ENCODE measurements at regions not wholly inside any gene's neighbourhood (a gene's known extent, or its start where the extent isn't known, plus 50 kb on each side); places are given as distances from the start of the nearest gene placed in this dataset.
"Not testable (repeated sequence)": the region's sequence is repeated elsewhere in the genome, so short reads cannot be mapped to it uniquely, and the experiment has no call there.

- DNase-seq, result no peak
Measured at GRCh38 chr1:229862017-229862774, 204.8 kb upstream of the GALNT2 start.

GRCh38 chr1:229863651-229864545 is 203.1 kb upstream of the GALNT2 start:
- DNase-seq, result no peak

- DNase-seq, result no peak
Measured at GRCh38 chr1:229864686-229865230, 202.3 kb upstream of the GALNT2 start.

- DNase-seq, result not testable (repeated sequence)
Measured at GRCh38 chr1:229865321-229865720, 201.7 kb upstream of the GALNT2 start.

GRCh38 chr1:229867726-229868125 is 199.3 kb upstream of the GALNT2 start:
- no peak for DNase-seq

GRCh38 chr1:229869240-229869639 is 197.8 kb upstream of the GALNT2 start:
- DNase-seq, result no peak

- no peak for DNase-seq
Measured at GRCh38 chr1:229869687-229870086, 197.4 kb upstream of the GALNT2 start.

GRCh38 chr1:229870381-229870780 is 196.7 kb upstream of the GALNT2 start:
- no peak for DNase-seq

- DNase-seq, result no peak
Measured at GRCh38 chr1:229871078-229871676, 195.9 kb upstream of the GALNT2 start.

GRCh38 chr1:229874136-229874535 is 192.9 kb upstream of the GALNT2 start:
- no peak for DNase-seq

GRCh38 chr1:229874609-229875008 is 192.4 kb upstream of the GALNT2 start:
- DNase-seq, result no peak

- DNase-seq, result no peak
Measured at GRCh38 chr1:229875086-229875485, 192.0 kb upstream of the GALNT2 start.

GRCh38 chr1:229879746-229880145 is 187.3 kb upstream of the GALNT2 start:
- DNase-seq, result no peak

- no peak for DNase-seq
Measured at GRCh38 chr1:229880271-229881170, 186.5 kb upstream of the GALNT2 start.

- DNase-seq, result no peak
Measured at GRCh38 chr1:229882621-229883020, 184.4 kb upstream of the GALNT2 start.

- DNase-seq, result no peak
Measured at GRCh38 chr1:229883504-229884200, 183.4 kb upstream of the GALNT2 start.

- DNase-seq, result no peak
Measured at GRCh38 chr1:229884765-229885164, 182.3 kb upstream of the GALNT2 start.

- DNase-seq, result no peak
Measured at GRCh38 chr1:229885568-229886495, 181.2 kb upstream of the GALNT2 start.

GRCh38 chr1:229886636-229887035 is 180.4 kb upstream of the GALNT2 start:
- no peak for DNase-seq
